GM23338 (cell line): ENCODE measurements at regions not wholly inside any gene's neighbourhood (a gene's known extent, or its start where the extent isn't known, plus 50 kb on each side); places are given as distances from the start of the nearest gene placed in this dataset.

Source experiments
- CREB1 ChIP-seq: fragments of 250-450 bp; sonication (Bioruptor Pico); IDR thresholded peaks from 2 replicates; pipeline ENCODE4 v1.5.0; 2020; ENCODE audit warnings: low read depth, mild to moderate bottlenecking, moderate library complexity
- CTCF ChIP-seq, 2 experiments: fragments of 200-600 bp in 1 of 2; sonication (generic) in 1 of 2; conservative IDR thresholded peaks; 2 replicates each; pipeline versions ENCODE4 v1.5.1 to v1.6.1; 2016 to 2017; ENCODE audit warnings: antibody characterized with exemption in 2 of 2, low read depth in 2 of 2, mild to moderate bottlenecking in 2 of 2, moderate library complexity in 1 of 2
- ETS1 ChIP-seq: IDR thresholded peaks from 2 replicates; pipeline ENCODE4 v1.6.1; 2016; ENCODE audit warnings: antibody characterized with exemption
- EZH2 ChIP-seq: fragments of 200-600 bp; sonication (generic); IDR thresholded peaks from one replicate; pipeline ENCODE4 v1.8.0; 2017; ENCODE audit warnings: antibody characterized with exemption, mild to moderate bottlenecking, low read depth; ENCODE audit not compliant: unreplicated experiment
- EZH2phosphoT487 ChIP-seq: fragments of 200-600 bp; sonication (generic); IDR thresholded peaks from one replicate; pipeline ENCODE4 v1.8.1; 2018; ENCODE audit warnings: antibody characterized with exemption; ENCODE audit not compliant: unreplicated experiment
- JUNB ChIP-seq: IDR thresholded peaks from one replicate; pipeline ENCODE4 v1.6.1; 2016; ENCODE audit warnings: antibody characterized with exemption; ENCODE audit not compliant: unreplicated experiment
- POLR2AphosphoS5 ChIP-seq: IDR thresholded peaks from 2 replicates; pipeline ENCODE4 v1.6.1; 2016; ENCODE audit warnings: antibody characterized with exemption, low read depth
- REST ChIP-seq: IDR thresholded peaks from one replicate; pipeline ENCODE4 v1.6.1; 2018; ENCODE audit warnings: antibody characterized with exemption; ENCODE audit not compliant: unreplicated experiment
- ZNF462 ChIP-seq: fragments of 250-450 bp; sonication (Bioruptor Pico); IDR thresholded peaks from 2 replicates; pipeline ENCODE4 v1.5.0; 2020; ENCODE audit warnings: mild to moderate bottlenecking, moderate library complexity

- no peak for TF ChIP-seq REST
- no peak for TF ChIP-seq CTCF (conservative IDR thresholded peaks at IDR 0.05; ENCODE audit: low read depth in 2 of 2)
- no peak for TF ChIP-seq CREB1 (CRISPR knock-in tag)
- TF ChIP-seq EZH2: no peak
- no peak for TF ChIP-seq EZH2phosphoT487
- TF ChIP-seq POLR2AphosphoS5: no peak
- no peak for TF ChIP-seq ZNF462 (CRISPR knock-in tag)
- TF ChIP-seq ETS1: no peak
- TF ChIP-seq JUNB: no peak
Observed at GRCh38 chr2:4338345-4338744, 635.0 kb downstream of the DCDC2C start.
